ENCODE measurements at regions not wholly inside any gene's neighbourhood (a gene's known extent, or its start where the extent isn't known, plus 50 kb on each side); places are given as distances from the start of the nearest gene placed in this dataset.

GRCh38 chr4:11152684-11153083 is 276.0 kb downstream of the HS3ST1 start:
- DNase-seq (ENCODE audit: low read depth in 1 of 2, low spot score in 2 of 2) (no peak), FAIRE-seq (no peak)
- Histone ChIP-seq H3K27ac (ENCODE audit: low read depth, low read length) (no peak overlapping the region), H4K8ac (ENCODE audit: extremely low read depth, insufficient read depth, low read length) (no peak overlapping the region), H3K79me2 (ENCODE audit: control insufficient read depth in 1 of 2, insufficient read depth in 2 of 2, low read length in 2 of 2) (no peaks in the 10 kb centered on the region), H2BK5ac (ENCODE audit: low read depth, low read length) (no peak overlapping the region), H4K91ac (replicated peaks; ENCODE audit: insufficient read length, low read length) (no peak overlapping the region), H3K9me3 (ENCODE audit: insufficient read depth in 2 of 2, low read depth in 1 of 2, low read length in 1 of 2) (no peaks in the 10 kb centered on the region), H3K4me3 (ENCODE audit: extremely low read depth in 1 of 4, insufficient read depth in 2 of 4, low read depth in 3 of 4, low read length in 4 of 4) (no peak overlapping the region), H2BK12ac (ENCODE audit: low read depth, low read length) (no peak overlapping the region), H3K23ac (ENCODE audit: insufficient read length) (no peak overlapping the region), H3K4me1 (replicated peaks in 1 of 4; ENCODE audit: control insufficient read depth in 3 of 4, insufficient read depth in 4 of 4, low read length in 3 of 4) (peaks cover 0 to 15% (median 3%) of the 10 kb centered on the region in 4 experiments; a peak in 3 of 7 replicates), H4K20me1 (replicated peaks in 1 of 2; ENCODE audit: control insufficient read depth in 1 of 2, insufficient read depth in 2 of 2, low read length in 2 of 2) (no peaks in the 10 kb centered on the region), H3K4ac (replicated peaks; ENCODE audit: insufficient read length, low read depth, low read length) (no peak overlapping the region), H2AK5ac (ENCODE audit: low read depth, low read length) (no peak overlapping the region), H3K23me2 (ENCODE audit: low read depth, low read length) (peaks cover 2% of the 10 kb centered on the region; the same call in 1 of the 2 replicates), H2AFZ (ENCODE audit: low read length) (no peak overlapping the region), H3K9ac (replicated peaks in 1 of 4; ENCODE audit: extremely low read depth in 1 of 4, low read depth in 3 of 4, low read length in 3 of 4) (no peak overlapping the region), H3K56ac (replicated peaks; ENCODE audit: insufficient read length, low read depth, low read length) (no peak overlapping the region), H2BK15ac (ENCODE audit: low read length) (no peak overlapping the region), H3K18ac (ENCODE audit: extremely low read depth, low read length) (no peak overlapping the region), H3K14ac (ENCODE audit: insufficient read length) (no peak overlapping the region), H3K27me3 (replicated peaks in 1 of 4; ENCODE audit: control insufficient read depth in 3 of 4, extremely low read depth in 1 of 4, insufficient read depth in 3 of 4, low read length in 3 of 4) (no peaks in the 10 kb centered on the region), H3K4me2 (ENCODE audit: insufficient read depth in 1 of 2, low read depth in 2 of 2, low read length in 2 of 2) (no peak overlapping the region), H4K5ac (ENCODE audit: insufficient read length, low read depth, low read length) (no peak overlapping the region), H2BK120ac (replicated peaks; ENCODE audit: low read depth, low read length) (no peak overlapping the region), H3K79me1 (ENCODE audit: low read depth, low read length) (no peaks in the 10 kb centered on the region), H2BK20ac (ENCODE audit: low read length) (no peak overlapping the region), H3K36me3 (ENCODE audit: control insufficient read depth in 2 of 4, insufficient read depth in 4 of 4, low read length in 3 of 4) (no peaks in the 10 kb centered on the region)
- ChIA-PET POLR2A (ENCODE audit: partially characterized antibody) (no interaction called here), CTCF (ENCODE audit: partially characterized antibody) (interaction anchor here (1.1 kb wide), 1 partner anchor 66 kb away, joined by 3 read pairs; no protein-coding TSS in a partner anchor)
- TF ChIP-seq NANOG (IDR thresholded peaks at IDR 0.05; ENCODE audit: insufficient read depth, low read depth, low read length, poor library complexity, severe bottlenecking) (no peak), ZNF274 (IDR thresholded peaks at IDR 0.05; ENCODE audit: borderline replicate concordance, extremely low read depth, low read length) (no peak), KDM1A (IDR thresholded peaks at IDR 0.05; ENCODE audit: borderline replicate concordance, low read length) (no peak)
- 89% methylated on average over 2 of the region's 2 CpGs; no CpG with 5 or more reads in 1 of the 2 experiments for WGBS, 2 experiments (ENCODE audit: extremely low coverage in 1 of 2, insufficient coverage in 1 of 2, insufficient read length in 1 of 2, insufficient replicate concordance in 2 of 2, low coverage in 1 of 2, low lambda C conversion rate in 2 of 2, missing lambda C conversion rate in 1 of 2)

Data from H1 (cell line).